MM.1S (cell line): ENCODE measurements at regions not wholly inside any gene's neighbourhood (a gene's known extent, or its start where the extent isn't known, plus 50 kb on each side); places are given as distances from the start of the nearest gene placed in this dataset.

Experiments used
- DNase-seq: peaks from one replicate; pipeline ENCODE4 v3.0.0-alpha.2; 2015
- H2AFZ ChIP-seq: fragments of 300-600 bp; sonication (generic); 2 replicates; pipeline ENCODE4 v1.6.0; 2016; ENCODE audit warnings: antibody characterized with exemption, low read length
- H3F3A ChIP-seq: fragments of 300-600 bp; sonication (generic); 2 replicates; pipeline ENCODE4 v1.6.1; 2016; ENCODE audit warnings: mild to moderate bottlenecking, antibody characterized with exemption, low read length, moderate library complexity, mixed read lengths; ENCODE audit not compliant: insufficient read depth
- H3K27ac ChIP-seq: fragments of 300-600 bp; sonication (generic); 2 replicates; pipeline ENCODE4 v1.5.1; 2016; ENCODE audit warnings: mild to moderate bottlenecking, low read length
- H3K27me3 ChIP-seq: fragments of 300-600 bp; sonication (generic); replicated peaks from 2 replicates; pipeline ENCODE4 v1.6.0; 2016; ENCODE audit warnings: low read length; ENCODE audit not compliant: insufficient read depth
- H3K36me3 ChIP-seq: fragments of 300-600 bp; sonication (generic); replicated peaks from 2 replicates; pipeline ENCODE4 v1.6.1; 2016; ENCODE audit warnings: mild to moderate bottlenecking, low read length, mixed read lengths; ENCODE audit not compliant: insufficient read depth
- H3K4me1 ChIP-seq: fragments of 300-600 bp; sonication (generic); 2 replicates; pipeline ENCODE4 v1.6.1; 2016; ENCODE audit warnings: low read length, mixed read lengths
- H3K4me2 ChIP-seq: fragments of 300-600 bp; sonication (generic); 2 replicates; pipeline ENCODE4 v1.6.0; 2016; ENCODE audit warnings: low read depth, low read length
- H3K4me3 ChIP-seq: fragments of 300-600 bp; sonication (generic); 2 replicates; pipeline ENCODE4 v1.5.1; 2016; ENCODE audit warnings: low read length, mixed read lengths
- H3K79me2 ChIP-seq: fragments of 300-600 bp; sonication (generic); 2 replicates; pipeline ENCODE4 v1.6.1; 2016; ENCODE audit warnings: mixed run types, low read length, mixed read lengths
- H3K9ac ChIP-seq: fragments of 300-600 bp; sonication (generic); 2 replicates; pipeline ENCODE4 v1.6.1; 2016; ENCODE audit warnings: low read length, mixed read lengths
- H3K9me2 ChIP-seq: fragments of 300-600 bp; sonication (generic); replicated peaks from 2 replicates; pipeline ENCODE4 v1.6.1; 2016; ENCODE audit warnings: mild to moderate bottlenecking, low read length, mixed read lengths; ENCODE audit not compliant: insufficient read depth
- H3K9me3 ChIP-seq: fragments of 300-600 bp; sonication (generic); replicated peaks from 2 replicates; pipeline ENCODE4 v1.6.1; 2016; ENCODE audit warnings: mild to moderate bottlenecking, low read length, mixed read lengths; ENCODE audit not compliant: insufficient read depth
- H4K20me1 ChIP-seq: fragments of 300-600 bp; sonication (generic); 2 replicates; pipeline ENCODE4 v1.6.1; 2016; ENCODE audit warnings: mild to moderate bottlenecking, low read length, moderate library complexity, mixed read lengths; ENCODE audit not compliant: insufficient read depth
- EZH2 ChIP-seq: fragments of 300-600 bp; sonication (generic); optimal IDR thresholded peaks from 2 replicates; pipeline ENCODE3; 2017; ENCODE audit warnings: low read depth, mild to moderate bottlenecking, antibody characterized with exemption, low read length, mixed read lengths
- EZH2phosphoT487 ChIP-seq: fragments of 300-600 bp; sonication (generic); IDR thresholded peaks from 2 replicates; pipeline ENCODE4 v1.6.1; 2018; ENCODE audit warnings: antibody characterized with exemption, low read length
- TF ChIP-seq, protein P1 (sequence below): fragments of 300-600 bp; sonication (generic); IDR thresholded peaks from 2 replicates; pipeline ENCODE4 v1.5.1; 2016; ENCODE audit warnings: antibody characterized with exemption, low read length, mixed read lengths

DNA sequence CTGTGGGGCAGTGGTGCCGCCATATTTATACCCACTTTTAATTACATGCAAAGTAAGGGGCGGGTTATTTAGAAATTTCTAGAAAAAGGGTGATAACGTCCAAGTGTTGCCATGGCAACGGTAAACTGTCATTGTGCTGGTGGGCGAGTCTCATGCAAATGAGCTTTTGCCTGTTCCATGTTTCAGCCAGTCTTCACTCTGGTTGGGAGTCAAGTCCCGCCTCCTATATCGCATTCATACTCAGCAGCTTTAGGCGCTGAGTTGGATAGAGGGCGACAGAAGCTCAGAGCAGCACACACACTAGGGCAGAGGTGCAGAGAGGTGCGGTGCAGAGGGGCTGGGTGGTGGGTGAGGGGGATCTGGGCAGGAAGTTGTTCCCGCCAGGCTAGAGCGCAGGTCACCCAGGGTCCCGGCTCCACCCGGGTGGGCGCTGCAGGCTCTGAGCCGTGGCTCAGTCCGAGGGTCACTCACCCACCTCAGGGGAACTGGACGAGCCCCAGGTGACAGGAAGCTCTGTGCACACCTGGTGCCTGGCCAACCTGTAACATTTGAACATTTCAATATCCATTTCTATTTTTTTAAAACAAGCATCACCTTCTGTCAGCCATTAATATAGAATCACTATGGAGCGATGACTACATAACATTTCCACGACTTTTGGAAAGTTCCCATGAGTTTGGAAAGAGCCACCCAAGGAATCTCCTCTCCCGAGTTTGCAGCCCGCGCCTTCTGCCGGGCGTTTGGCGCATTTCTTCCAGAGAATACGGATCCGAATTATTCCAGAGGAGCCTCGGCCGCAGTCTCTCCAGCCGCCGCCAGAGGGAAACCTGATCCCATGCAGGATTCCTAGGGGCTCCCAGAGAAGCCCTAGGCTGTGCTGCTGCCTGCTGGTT lies 89.1 kb upstream of the PHACTR3 start:
- Histone ChIP-seq H3K9ac (no peak overlapping the region), H3K4me2 (no peak overlapping the region), H3F3A (no peaks in the 10 kb centered on the region), H3K9me3 (no peaks in the 10 kb centered on the region), H3K9me2 (no peaks in the 10 kb centered on the region), H3K79me2 (no peaks in the 10 kb centered on the region), H3K4me3 (no peak overlapping the region), H3K27me3 (peaks cover 71% of the 10 kb centered on the region), H3K27ac (no peak overlapping the region), H4K20me1 (no peaks in the 10 kb centered on the region), H3K4me1 (no peaks in the 10 kb centered on the region), H2AFZ (no peak overlapping the region), H3K36me3 (no peaks in the 10 kb centered on the region)
- DNase-seq = no peak
- TF ChIP-seq, protein P1, sequence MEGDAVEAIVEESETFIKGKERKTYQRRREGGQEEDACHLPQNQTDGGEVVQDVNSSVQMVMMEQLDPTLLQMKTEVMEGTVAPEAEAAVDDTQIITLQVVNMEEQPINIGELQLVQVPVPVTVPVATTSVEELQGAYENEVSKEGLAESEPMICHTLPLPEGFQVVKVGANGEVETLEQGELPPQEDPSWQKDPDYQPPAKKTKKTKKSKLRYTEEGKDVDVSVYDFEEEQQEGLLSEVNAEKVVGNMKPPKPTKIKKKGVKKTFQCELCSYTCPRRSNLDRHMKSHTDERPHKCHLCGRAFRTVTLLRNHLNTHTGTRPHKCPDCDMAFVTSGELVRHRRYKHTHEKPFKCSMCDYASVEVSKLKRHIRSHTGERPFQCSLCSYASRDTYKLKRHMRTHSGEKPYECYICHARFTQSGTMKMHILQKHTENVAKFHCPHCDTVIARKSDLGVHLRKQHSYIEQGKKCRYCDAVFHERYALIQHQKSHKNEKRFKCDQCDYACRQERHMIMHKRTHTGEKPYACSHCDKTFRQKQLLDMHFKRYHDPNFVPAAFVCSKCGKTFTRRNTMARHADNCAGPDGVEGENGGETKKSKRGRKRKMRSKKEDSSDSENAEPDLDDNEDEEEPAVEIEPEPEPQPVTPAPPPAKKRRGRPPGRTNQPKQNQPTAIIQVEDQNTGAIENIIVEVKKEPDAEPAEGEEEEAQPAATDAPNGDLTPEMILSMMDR = peak; percentile 34
- TF ChIP-seq EZH2 = no peak

DNA sequence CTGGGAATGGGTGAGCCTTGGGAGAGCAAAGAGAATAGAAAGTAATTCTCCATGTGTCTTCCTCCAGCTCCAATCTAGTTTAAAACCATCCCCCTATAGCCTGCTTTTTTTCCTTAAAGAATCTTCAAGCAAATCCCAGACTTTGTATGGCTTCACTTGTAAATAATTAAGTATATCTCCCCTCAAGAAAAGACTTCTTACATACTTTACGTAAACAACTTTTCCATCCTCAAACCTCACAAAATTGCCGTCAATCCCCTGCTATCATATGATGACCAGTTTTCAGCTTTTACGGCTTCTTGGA lies 88.5 kb upstream of the PHACTR3 start:
- Histone ChIP-seq H3K27me3 (peaks cover 73% of the 10 kb centered on the region), H3K27ac (no peak overlapping the region), H3F3A (no peaks in the 10 kb centered on the region), H3K9me2 (no peaks in the 10 kb centered on the region), H3K4me1 (no peaks in the 10 kb centered on the region), H3K4me3 (no peak overlapping the region), H3K4me2 (no peak overlapping the region), H3K9ac (no peak overlapping the region), H3K9me3 (no peaks in the 10 kb centered on the region), H3K36me3 (no peaks in the 10 kb centered on the region), H3K79me2 (no peaks in the 10 kb centered on the region), H2AFZ (no peak overlapping the region), H4K20me1 (no peaks in the 10 kb centered on the region)
- no peak for DNase-seq
- TF ChIP-seq, protein P1 = no peak; the same call in 1 of the 2 replicates
- no peak for TF ChIP-seq EZH2phosphoT487
- no peak for TF ChIP-seq EZH2

DNA sequence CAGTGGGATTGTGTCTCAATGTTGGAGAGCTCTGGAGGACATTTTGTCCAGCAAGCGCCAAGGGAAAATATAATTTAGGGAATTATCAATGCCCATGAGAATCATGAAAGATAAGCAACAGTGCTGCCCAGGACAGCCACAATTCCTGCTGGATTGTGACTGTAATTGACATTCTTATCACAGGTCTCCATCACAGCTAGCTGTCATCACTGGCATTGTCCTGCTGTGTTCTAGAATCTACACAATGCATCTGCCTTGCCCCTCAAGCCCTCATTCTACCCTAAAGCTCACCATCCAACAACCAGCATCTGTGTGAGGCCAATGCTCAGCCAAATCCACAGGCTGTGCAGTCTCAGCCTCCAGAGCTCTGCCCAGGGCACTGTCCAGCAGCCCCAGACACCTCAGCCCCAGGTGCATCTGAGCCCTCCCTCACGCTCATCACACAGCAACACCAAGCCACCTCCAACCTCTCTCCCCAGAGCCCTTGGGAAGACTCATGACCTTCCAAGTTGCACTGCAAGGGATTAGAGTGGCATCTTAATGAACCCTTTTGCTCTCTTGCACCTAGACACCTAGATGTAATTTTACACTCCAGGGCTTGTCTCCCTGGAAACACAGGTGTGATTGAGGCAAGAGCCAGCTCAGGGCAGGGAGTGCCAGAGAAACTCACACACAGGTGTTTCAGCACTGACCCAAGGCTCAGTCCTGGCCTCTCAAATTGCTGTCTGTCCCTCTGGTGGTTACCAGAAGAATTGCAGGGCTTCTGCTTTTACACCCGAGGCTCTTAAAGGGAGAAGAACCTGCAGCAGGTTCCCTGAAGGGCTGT lies 85.2 kb upstream of the PHACTR3 start:
- Histone ChIP-seq H3K4me1 (no peaks in the 10 kb centered on the region), H3K9me3 (no peaks in the 10 kb centered on the region), H3K4me2 (no peak overlapping the region), H3K4me3 (no peak overlapping the region), H4K20me1 (no peaks in the 10 kb centered on the region), H3K79me2 (no peaks in the 10 kb centered on the region), H3K27me3 (peaks cover 74% of the 10 kb centered on the region), H3F3A (no peaks in the 10 kb centered on the region), H3K27ac (no peak overlapping the region), H3K9me2 (no peaks in the 10 kb centered on the region), H2AFZ (no peak overlapping the region), H3K36me3 (no peaks in the 10 kb centered on the region), H3K9ac (no peak overlapping the region)
- peak; percentile 60 for DNase-seq
- TF ChIP-seq, protein P1 = peak; percentile 80
- no peak for TF ChIP-seq EZH2phosphoT487
- no peak for TF ChIP-seq EZH2
